NB4 (cell line): ENCODE measurements at regions not wholly inside any gene's neighbourhood (a gene's known extent, or its start where the extent isn't known, plus 50 kb on each side); places are given as distances from the start of the nearest gene placed in this dataset.

Experiments
- CTCF ChIP-seq: IDR thresholded peaks from one replicate; pipeline ENCODE4 v1.5.1; 2012; ENCODE audit warnings: low read depth, low read length
- MAX ChIP-seq: IDR thresholded peaks from 2 replicates; pipeline ENCODE4 v1.6.1; 2011; ENCODE audit warnings: low read depth, low read length
- MYC ChIP-seq: IDR thresholded peaks from 2 replicates; pipeline ENCODE4 v1.6.1; 2011; ENCODE audit warnings: low read depth, low read length
- POLR2A ChIP-seq: IDR thresholded peaks from 2 replicates; pipeline ENCODE4 v1.6.1; 2011; ENCODE audit warnings: mild to moderate bottlenecking; ENCODE audit not compliant: insufficient read length; ENCODE audit errors: extremely low read depth

GRCh38 chr7:13834328-13834761 is 155.1 kb downstream of the ETV1 start:
- TF ChIP-seq POLR2A (no peak), CTCF (no peak), MYC (no peak), MAX (no peak)
